ENCODE measurements at regions not wholly inside any gene's neighbourhood (a gene's known extent, or its start where the extent isn't known, plus 50 kb on each side); places are given as distances from the start of the nearest gene placed in this dataset.

- TF ChIP-seq POLR2A (IDR thresholded peaks at IDR 0.05; ENCODE audit: low read length): no peak
- no peak for TF ChIP-seq GATA1 (IDR thresholded peaks at IDR 0.05; ENCODE audit: low read depth, low read length)
Measured at GRCh38 chr18:62655520-62656219, 59.7 kb upstream of the PHLPP1 start.

All from erythroblast (primary cell).